Endothelial cell (in vitro differentiated cells): ENCODE measurements at regions not wholly inside any gene's neighbourhood (a gene's known extent, or its start where the extent isn't known, plus 50 kb on each side); places are given as distances from the start of the nearest gene placed in this dataset.

Experiments used
- DNase-seq: peaks from one replicate; pipeline ENCODE4 v3.0.0; 2021; ENCODE audit warnings: low spot score
- H3K27ac Mint-ChIP-seq: one replicate; pipeline ENCODE4 v1.8.0; 2021; ENCODE audit warnings: mixed read lengths, inconsistent platforms; ENCODE audit not compliant: unreplicated experiment
- H3K27me3 Mint-ChIP-seq: one replicate; pipeline ENCODE4 v1.8.0; 2021; ENCODE audit warnings: mild to moderate bottlenecking, moderate library complexity, mixed read lengths, inconsistent platforms; ENCODE audit not compliant: unreplicated experiment
- H3K36me3 Mint-ChIP-seq: one replicate; pipeline ENCODE4 v1.8.0; 2021; ENCODE audit warnings: mild to moderate bottlenecking, low read depth, mixed read lengths, inconsistent platforms; ENCODE audit not compliant: unreplicated experiment
- H3K4me1 Mint-ChIP-seq: one replicate; pipeline ENCODE4 v1.8.0; 2021; ENCODE audit warnings: mild to moderate bottlenecking, mixed read lengths, inconsistent platforms; ENCODE audit not compliant: unreplicated experiment
- H3K4me3 Mint-ChIP-seq: one replicate; pipeline ENCODE4 v1.8.0; 2021; ENCODE audit warnings: mild to moderate bottlenecking, mixed read lengths, inconsistent platforms; ENCODE audit not compliant: unreplicated experiment
- H3K9me3 Mint-ChIP-seq: one replicate; pipeline ENCODE4 v1.8.0; 2021; ENCODE audit warnings: mixed read lengths, inconsistent platforms; ENCODE audit not compliant: unreplicated experiment
- TF ChIP-seq, protein P1 (sequence below): fragments of 200-600 bp; sonication (generic); IDR thresholded peaks from one replicate; pipeline ENCODE4 v1.5.0; 2021; ENCODE audit warnings: antibody characterized with exemption; ENCODE audit not compliant: unreplicated experiment

DNA sequence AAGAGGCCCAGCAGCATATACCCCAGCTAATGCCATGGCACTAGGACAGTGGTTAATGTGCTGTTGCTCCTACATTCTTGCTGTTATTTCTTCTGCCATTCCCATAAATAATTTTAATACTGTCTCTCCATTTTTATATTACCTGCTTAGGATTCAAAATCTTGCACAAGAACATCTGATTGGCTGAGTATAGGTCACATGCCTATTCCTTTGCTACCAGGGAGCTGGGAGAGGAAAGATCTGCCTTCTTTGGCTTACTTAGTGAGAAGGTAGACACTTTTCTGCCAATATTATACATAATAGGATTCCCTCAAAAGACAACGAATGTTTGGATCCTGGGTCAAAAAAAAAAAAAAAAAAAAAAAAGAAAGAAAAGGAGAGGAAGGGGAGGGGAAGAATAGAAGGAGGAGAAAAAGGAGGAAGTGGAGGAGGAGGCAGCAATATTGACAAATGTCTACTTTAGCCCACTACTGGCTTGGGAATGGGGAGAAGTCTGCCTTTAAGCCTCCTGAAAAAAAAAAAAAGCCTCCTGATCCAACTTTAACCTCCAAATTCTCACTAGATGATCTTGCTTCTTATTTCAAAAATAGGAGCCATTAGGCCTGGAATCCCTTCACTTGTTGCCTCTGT is 134.5 kb upstream of the HNRNPU start:
- H3K27ac Mint-ChIP-seq, result no peak overlapping the region
- peaks cover 12% of the 10 kb centered on the region for H3K4me1 Mint-ChIP-seq
- DNase-seq, result no peak
- TF ChIP-seq, protein P1, sequence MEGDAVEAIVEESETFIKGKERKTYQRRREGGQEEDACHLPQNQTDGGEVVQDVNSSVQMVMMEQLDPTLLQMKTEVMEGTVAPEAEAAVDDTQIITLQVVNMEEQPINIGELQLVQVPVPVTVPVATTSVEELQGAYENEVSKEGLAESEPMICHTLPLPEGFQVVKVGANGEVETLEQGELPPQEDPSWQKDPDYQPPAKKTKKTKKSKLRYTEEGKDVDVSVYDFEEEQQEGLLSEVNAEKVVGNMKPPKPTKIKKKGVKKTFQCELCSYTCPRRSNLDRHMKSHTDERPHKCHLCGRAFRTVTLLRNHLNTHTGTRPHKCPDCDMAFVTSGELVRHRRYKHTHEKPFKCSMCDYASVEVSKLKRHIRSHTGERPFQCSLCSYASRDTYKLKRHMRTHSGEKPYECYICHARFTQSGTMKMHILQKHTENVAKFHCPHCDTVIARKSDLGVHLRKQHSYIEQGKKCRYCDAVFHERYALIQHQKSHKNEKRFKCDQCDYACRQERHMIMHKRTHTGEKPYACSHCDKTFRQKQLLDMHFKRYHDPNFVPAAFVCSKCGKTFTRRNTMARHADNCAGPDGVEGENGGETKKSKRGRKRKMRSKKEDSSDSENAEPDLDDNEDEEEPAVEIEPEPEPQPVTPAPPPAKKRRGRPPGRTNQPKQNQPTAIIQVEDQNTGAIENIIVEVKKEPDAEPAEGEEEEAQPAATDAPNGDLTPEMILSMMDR, result no peak
- no peaks in the 10 kb centered on the region for H3K9me3 Mint-ChIP-seq
- H3K4me3 Mint-ChIP-seq, result no peak overlapping the region
- H3K36me3 Mint-ChIP-seq, result peaks cover 7% of the 10 kb centered on the region
- peaks cover 2% of the 10 kb centered on the region for H3K27me3 Mint-ChIP-seq

GRCh38 chr1:244995602-244996400 is 131.5 kb upstream of the HNRNPU start:
- Mint-ChIP-seq H3K27me3 (peaks cover 2% of the 10 kb centered on the region), H3K4me1 (peaks cover 12% of the 10 kb centered on the region), H3K9me3 (no peaks in the 10 kb centered on the region), H3K4me3 (no peak overlapping the region), H3K36me3 (peaks cover 7% of the 10 kb centered on the region), H3K27ac (no peak overlapping the region)
- no peak for DNase-seq
- TF ChIP-seq, protein P1, result no peak

GRCh38 chr1:244992833-244993232 is 128.5 kb upstream of the HNRNPU start:
- no peak for DNase-seq
- peaks cover 7% of the 10 kb centered on the region for H3K36me3 Mint-ChIP-seq
- no peak overlapping the region for H3K27ac Mint-ChIP-seq
- no peak overlapping the region for H3K4me3 Mint-ChIP-seq
- no peaks in the 10 kb centered on the region for H3K9me3 Mint-ChIP-seq
- TF ChIP-seq, protein P1, result no peak
- H3K27me3 Mint-ChIP-seq, result no peaks in the 10 kb centered on the region
- H3K4me1 Mint-ChIP-seq, result peaks cover 10% of the 10 kb centered on the region

- H3K9me3 Mint-ChIP-seq, result no peaks in the 10 kb centered on the region
- no peak for DNase-seq
- peaks cover 2% of the 10 kb centered on the region for H3K27me3 Mint-ChIP-seq
- H3K4me3 Mint-ChIP-seq, result no peak overlapping the region
- no peaks in the 10 kb centered on the region for H3K4me1 Mint-ChIP-seq
- H3K27ac Mint-ChIP-seq, result no peak overlapping the region
- H3K36me3 Mint-ChIP-seq, result peaks cover 3% of the 10 kb centered on the region
- TF ChIP-seq, protein P1, result no peak
Observed at GRCh38 chr1:244989813-244990212, 125.5 kb upstream of the HNRNPU start.

GRCh38 chr1:244988521-244988920 is 124.2 kb upstream of the HNRNPU start:
- H3K4me3 Mint-ChIP-seq, result no peak overlapping the region

More at GRCh38 chr1:244988521-244988920, 124.2 kb upstream of the HNRNPU start:
- H3K4me1 Mint-ChIP-seq, result no peaks in the 10 kb centered on the region
- peaks cover 2% of the 10 kb centered on the region for H3K27me3 Mint-ChIP-seq
- no peak for DNase-seq
- TF ChIP-seq, protein P1, result no peak
- no peaks in the 10 kb centered on the region for H3K9me3 Mint-ChIP-seq
- H3K36me3 Mint-ChIP-seq, result no peaks in the 10 kb centered on the region
- no peak overlapping the region for H3K27ac Mint-ChIP-seq
